ENCODE measurements at regions not wholly inside any gene's neighbourhood (a gene's known extent, or its start where the extent isn't known, plus 50 kb on each side); places are given as distances from the start of the nearest gene placed in this dataset.
A peak's percentile ranks its signal among the peaks of the same experiment; 100 is the strongest.

DNA sequence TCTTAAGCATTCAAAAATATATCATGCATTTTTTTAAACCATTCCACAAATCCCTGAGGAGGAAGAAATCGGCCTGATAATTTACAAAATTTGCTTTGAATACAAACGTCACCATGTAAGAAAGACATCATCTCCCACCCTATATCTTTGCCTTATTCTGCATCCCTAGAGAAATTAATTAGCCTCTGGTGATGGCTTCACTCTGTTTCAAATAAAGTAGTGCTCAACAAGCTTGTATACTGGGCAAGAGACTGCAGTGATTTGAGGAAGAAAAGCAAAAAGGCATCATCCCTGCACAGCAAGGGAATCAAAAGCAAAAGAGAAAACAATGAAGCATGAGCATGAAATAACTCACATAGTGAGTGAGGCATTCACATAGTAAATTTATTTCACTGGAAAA, 375.5 kb downstream of the CDH7 start:
- TF ChIP-seq SP1 (CRISPR knock-in tag; conservative IDR thresholded peaks at IDR 0.05) (no peak), FOXK1 (CRISPR knock-in tag; IDR thresholded peaks at IDR 0.05) (no peak), MYBL2 (CRISPR knock-in tag; IDR thresholded peaks at IDR 0.05) (no peak), NFATC4 (CRISPR knock-in tag; IDR thresholded peaks at IDR 0.05) (no peak), KAT7 (CRISPR knock-in tag; IDR thresholded peaks at IDR 0.05; ENCODE audit: borderline replicate concordance) (no peak), ZNF425 (CRISPR knock-in tag; conservative IDR thresholded peaks at IDR 0.05) (no peak), TP53 (CRISPR knock-in tag; IDR thresholded peaks at IDR 0.05) (no peak), SMAD3 (CRISPR knock-in tag; IDR thresholded peaks at IDR 0.05; ENCODE audit: borderline replicate concordance) (no peak), JUN (CRISPR knock-in tag; IDR thresholded peaks at IDR 0.05) (no peak)
- TF ChIP-seq, protein P1, sequence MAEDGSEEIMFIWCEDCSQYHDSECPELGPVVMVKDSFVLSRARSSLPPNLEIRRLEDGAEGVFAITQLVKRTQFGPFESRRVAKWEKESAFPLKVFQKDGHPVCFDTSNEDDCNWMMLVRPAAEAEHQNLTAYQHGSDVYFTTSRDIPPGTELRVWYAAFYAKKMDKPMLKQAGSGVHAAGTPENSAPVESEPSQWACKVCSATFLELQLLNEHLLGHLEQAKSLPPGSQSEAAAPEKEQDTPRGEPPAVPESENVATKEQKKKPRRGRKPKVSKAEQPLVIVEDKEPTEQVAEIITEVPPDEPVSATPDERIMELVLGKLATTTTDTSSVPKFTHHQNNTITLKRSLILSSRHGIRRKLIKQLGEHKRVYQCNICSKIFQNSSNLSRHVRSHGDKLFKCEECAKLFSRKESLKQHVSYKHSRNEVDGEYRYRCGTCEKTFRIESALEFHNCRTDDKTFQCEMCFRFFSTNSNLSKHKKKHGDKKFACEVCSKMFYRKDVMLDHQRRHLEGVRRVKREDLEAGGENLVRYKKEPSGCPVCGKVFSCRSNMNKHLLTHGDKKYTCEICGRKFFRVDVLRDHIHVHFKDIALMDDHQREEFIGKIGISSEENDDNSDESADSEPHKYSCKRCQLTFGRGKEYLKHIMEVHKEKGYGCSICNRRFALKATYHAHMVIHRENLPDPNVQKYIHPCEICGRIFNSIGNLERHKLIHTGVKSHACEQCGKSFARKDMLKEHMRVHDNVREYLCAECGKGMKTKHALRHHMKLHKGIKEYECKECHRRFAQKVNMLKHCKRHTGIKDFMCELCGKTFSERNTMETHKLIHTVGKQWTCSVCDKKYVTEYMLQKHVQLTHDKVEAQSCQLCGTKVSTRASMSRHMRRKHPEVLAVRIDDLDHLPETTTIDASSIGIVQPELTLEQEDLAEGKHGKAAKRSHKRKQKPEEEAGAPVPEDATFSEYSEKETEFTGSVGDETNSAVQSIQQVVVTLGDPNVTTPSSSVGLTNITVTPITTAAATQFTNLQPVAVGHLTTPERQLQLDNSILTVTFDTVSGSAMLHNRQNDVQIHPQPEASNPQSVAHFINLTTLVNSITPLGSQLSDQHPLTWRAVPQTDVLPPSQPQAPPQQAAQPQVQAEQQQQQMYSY (CRISPR knock-in tag; IDR thresholded peaks at IDR 0.05), result no peak
- TF ChIP-seq, protein P2, sequence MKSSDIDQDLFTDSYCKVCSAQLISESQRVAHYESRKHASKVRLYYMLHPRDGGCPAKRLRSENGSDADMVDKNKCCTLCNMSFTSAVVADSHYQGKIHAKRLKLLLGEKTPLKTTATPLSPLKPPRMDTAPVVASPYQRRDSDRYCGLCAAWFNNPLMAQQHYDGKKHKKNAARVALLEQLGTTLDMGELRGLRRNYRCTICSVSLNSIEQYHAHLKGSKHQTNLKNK (CRISPR knock-in tag; IDR thresholded peaks at IDR 0.05), result no peak
- TF ChIP-seq, protein P3, sequence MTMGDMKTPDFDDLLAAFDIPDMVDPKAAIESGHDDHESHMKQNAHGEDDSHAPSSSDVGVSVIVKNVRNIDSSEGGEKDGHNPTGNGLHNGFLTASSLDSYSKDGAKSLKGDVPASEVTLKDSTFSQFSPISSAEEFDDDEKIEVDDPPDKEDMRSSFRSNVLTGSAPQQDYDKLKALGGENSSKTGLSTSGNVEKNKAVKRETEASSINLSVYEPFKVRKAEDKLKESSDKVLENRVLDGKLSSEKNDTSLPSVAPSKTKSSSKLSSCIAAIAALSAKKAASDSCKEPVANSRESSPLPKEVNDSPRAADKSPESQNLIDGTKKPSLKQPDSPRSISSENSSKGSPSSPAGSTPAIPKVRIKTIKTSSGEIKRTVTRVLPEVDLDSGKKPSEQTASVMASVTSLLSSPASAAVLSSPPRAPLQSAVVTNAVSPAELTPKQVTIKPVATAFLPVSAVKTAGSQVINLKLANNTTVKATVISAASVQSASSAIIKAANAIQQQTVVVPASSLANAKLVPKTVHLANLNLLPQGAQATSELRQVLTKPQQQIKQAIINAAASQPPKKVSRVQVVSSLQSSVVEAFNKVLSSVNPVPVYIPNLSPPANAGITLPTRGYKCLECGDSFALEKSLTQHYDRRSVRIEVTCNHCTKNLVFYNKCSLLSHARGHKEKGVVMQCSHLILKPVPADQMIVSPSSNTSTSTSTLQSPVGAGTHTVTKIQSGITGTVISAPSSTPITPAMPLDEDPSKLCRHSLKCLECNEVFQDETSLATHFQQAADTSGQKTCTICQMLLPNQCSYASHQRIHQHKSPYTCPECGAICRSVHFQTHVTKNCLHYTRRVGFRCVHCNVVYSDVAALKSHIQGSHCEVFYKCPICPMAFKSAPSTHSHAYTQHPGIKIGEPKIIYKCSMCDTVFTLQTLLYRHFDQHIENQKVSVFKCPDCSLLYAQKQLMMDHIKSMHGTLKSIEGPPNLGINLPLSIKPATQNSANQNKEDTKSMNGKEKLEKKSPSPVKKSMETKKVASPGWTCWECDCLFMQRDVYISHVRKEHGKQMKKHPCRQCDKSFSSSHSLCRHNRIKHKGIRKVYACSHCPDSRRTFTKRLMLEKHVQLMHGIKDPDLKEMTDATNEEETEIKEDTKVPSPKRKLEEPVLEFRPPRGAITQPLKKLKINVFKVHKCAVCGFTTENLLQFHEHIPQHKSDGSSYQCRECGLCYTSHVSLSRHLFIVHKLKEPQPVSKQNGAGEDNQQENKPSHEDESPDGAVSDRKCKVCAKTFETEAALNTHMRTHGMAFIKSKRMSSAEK (CRISPR knock-in tag; IDR thresholded peaks at IDR 0.05; ENCODE audit: borderline replicate concordance), result no peak
- ChIA-PET POLR2A (no interaction called here), CTCF (no interaction called here)
- no peaks in the 10 kb centered on the region for H3K36me3 Mint-ChIP-seq
- H3K4me3 Mint-ChIP-seq, result no peak overlapping the region
- DNase-seq (ENCODE audit: low spot score) (no peak), ATAC-seq (no peak)
- H3K9me3 Mint-ChIP-seq, result no peaks in the 10 kb centered on the region
- no peak overlapping the region for H3K27ac Mint-ChIP-seq
- H3K4me1 Mint-ChIP-seq, result no peaks in the 10 kb centered on the region
- no peaks in the 10 kb centered on the region for H3K27me3 Mint-ChIP-seq (ENCODE audit: low read depth)

DNA sequence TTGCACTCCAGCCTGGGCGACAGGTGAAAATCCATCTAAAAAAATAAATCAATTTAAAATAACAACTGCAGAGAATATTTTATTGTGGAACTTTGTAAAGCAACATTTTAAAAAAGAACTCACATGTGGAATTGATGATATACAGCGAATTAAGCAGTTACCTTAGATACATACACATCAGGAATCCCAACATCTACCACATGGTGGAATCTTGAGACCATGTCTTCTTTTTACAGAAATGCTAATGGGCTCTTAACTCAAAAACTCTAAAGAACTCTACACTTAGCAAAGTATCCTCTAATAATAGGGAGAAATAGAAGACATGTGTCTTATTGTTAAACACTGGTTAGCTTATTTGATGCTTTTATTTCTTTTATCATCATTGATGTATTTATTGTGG, 373.6 kb downstream of the CDH7 start:
- no peaks in the 10 kb centered on the region for H3K27me3 Mint-ChIP-seq (ENCODE audit: low read depth)
- no peaks in the 10 kb centered on the region for H3K9me3 Mint-ChIP-seq
- no peak overlapping the region for H3K4me3 Mint-ChIP-seq
- no peak overlapping the region for H3K27ac Mint-ChIP-seq
- ChIA-PET CTCF (interaction anchor here (0.7 kb wide), 1 partner anchor 133 kb away, joined by 3 read pairs; no protein-coding TSS in a partner anchor), POLR2A (no interaction called here)
- TF ChIP-seq, protein P4, sequence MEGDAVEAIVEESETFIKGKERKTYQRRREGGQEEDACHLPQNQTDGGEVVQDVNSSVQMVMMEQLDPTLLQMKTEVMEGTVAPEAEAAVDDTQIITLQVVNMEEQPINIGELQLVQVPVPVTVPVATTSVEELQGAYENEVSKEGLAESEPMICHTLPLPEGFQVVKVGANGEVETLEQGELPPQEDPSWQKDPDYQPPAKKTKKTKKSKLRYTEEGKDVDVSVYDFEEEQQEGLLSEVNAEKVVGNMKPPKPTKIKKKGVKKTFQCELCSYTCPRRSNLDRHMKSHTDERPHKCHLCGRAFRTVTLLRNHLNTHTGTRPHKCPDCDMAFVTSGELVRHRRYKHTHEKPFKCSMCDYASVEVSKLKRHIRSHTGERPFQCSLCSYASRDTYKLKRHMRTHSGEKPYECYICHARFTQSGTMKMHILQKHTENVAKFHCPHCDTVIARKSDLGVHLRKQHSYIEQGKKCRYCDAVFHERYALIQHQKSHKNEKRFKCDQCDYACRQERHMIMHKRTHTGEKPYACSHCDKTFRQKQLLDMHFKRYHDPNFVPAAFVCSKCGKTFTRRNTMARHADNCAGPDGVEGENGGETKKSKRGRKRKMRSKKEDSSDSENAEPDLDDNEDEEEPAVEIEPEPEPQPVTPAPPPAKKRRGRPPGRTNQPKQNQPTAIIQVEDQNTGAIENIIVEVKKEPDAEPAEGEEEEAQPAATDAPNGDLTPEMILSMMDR (IDR thresholded peaks at IDR 0.05), result peak; percentile 35; the same call in 1 of the 2 replicates
- TF ChIP-seq NR1H2 (CRISPR knock-in tag; IDR thresholded peaks at IDR 0.05), result no peak
- no peak for DNase-seq (ENCODE audit: low spot score)
- no peaks in the 10 kb centered on the region for H3K36me3 Mint-ChIP-seq
- H3K4me1 Mint-ChIP-seq, result no peaks in the 10 kb centered on the region
- peak; percentile 66 for ATAC-seq

Measured in WTC11 (cell line).